ENCODE measurements at regions not wholly inside any gene's neighbourhood (a gene's known extent, or its start where the extent isn't known, plus 50 kb on each side); places are given as distances from the start of the nearest gene placed in this dataset.

- H3K36me3 ChIP-seq (ENCODE audit: control insufficient read depth, insufficient read depth, low read length), result no peaks in the 10 kb centered on the region
- no peaks in the 10 kb centered on the region for H4K20me1 ChIP-seq (ENCODE audit: control insufficient read depth, extremely low read depth, insufficient read depth, low read length)
- no peak overlapping the region for H2AFZ ChIP-seq (ENCODE audit: low read length)
- no peaks in the 10 kb centered on the region for H3K9me3 ChIP-seq (ENCODE audit: control insufficient read depth, insufficient read depth, low read depth, low read length)
- H3K27ac ChIP-seq (ENCODE audit: insufficient read depth, low read length), result no peak overlapping the region
- H3K4me2 ChIP-seq (ENCODE audit: extremely low read depth, insufficient read depth, low read length), result no peak overlapping the region
- DNase-seq (ENCODE audit: low read depth in 2 of 2), result no peak
- no peak overlapping the region for H3K4me3 ChIP-seq (replicated peaks in 1 of 4; ENCODE audit: control extremely low read depth in 1 of 4, insufficient read depth in 1 of 4, low read depth in 3 of 4, low read length in 4 of 4)
- no peak overlapping the region for H3K9ac ChIP-seq (ENCODE audit: insufficient read depth, low read length)
- peaks cover 7% of the 10 kb centered on the region for H3K4me1 ChIP-seq (ENCODE audit: control insufficient read depth, extremely low read depth, insufficient read depth, low read length)
- no peaks in the 10 kb centered on the region for H3K79me2 ChIP-seq (ENCODE audit: control insufficient read depth, insufficient read depth, low read length)
- no peak for TF ChIP-seq EZH2 (IDR thresholded peaks at IDR 0.05; ENCODE audit: low read length, missing control alignments)
- no peak for TF ChIP-seq CTCF (conservative IDR thresholded peaks at IDR 0.05 in 1 of 2, IDR thresholded peaks at IDR 0.05 in 1 of 2; ENCODE audit: low read depth in 1 of 2, low read length in 2 of 2)
- no peaks in the 10 kb centered on the region for H3K27me3 ChIP-seq (ENCODE audit: control insufficient read depth, insufficient read depth, low read length)
Measured at GRCh38 chr4:86498863-86499166, 95.3 kb upstream of the PTPN13 start.

GRCh38 chr4:86500527-86500926, 93.6 kb upstream of the PTPN13 start:
- Histone ChIP-seq H3K27me3 (ENCODE audit: control insufficient read depth, insufficient read depth, low read length) (no peaks in the 10 kb centered on the region), H3K4me1 (ENCODE audit: control insufficient read depth, extremely low read depth, insufficient read depth, low read length) (peaks cover 7% of the 10 kb centered on the region), H3K4me2 (ENCODE audit: extremely low read depth, insufficient read depth, low read length) (no peak overlapping the region), H3K36me3 (ENCODE audit: control insufficient read depth, insufficient read depth, low read length) (no peaks in the 10 kb centered on the region), H3K79me2 (ENCODE audit: control insufficient read depth, insufficient read depth, low read length) (no peaks in the 10 kb centered on the region), H3K9me3 (ENCODE audit: control insufficient read depth, insufficient read depth, low read depth, low read length) (no peaks in the 10 kb centered on the region), H3K9ac (ENCODE audit: insufficient read depth, low read length) (no peak overlapping the region), H3K4me3 (replicated peaks in 1 of 4; ENCODE audit: control extremely low read depth in 1 of 4, insufficient read depth in 1 of 4, low read depth in 3 of 4, low read length in 4 of 4) (no peak overlapping the region), H3K27ac (ENCODE audit: insufficient read depth, low read length) (no peak overlapping the region), H4K20me1 (ENCODE audit: control insufficient read depth, extremely low read depth, insufficient read depth, low read length) (no peaks in the 10 kb centered on the region), H2AFZ (ENCODE audit: low read length) (no peak overlapping the region)
- TF ChIP-seq CTCF (conservative IDR thresholded peaks at IDR 0.05 in 1 of 2, IDR thresholded peaks at IDR 0.05 in 1 of 2; ENCODE audit: low read depth in 1 of 2, low read length in 2 of 2) (no peak), EZH2 (IDR thresholded peaks at IDR 0.05; ENCODE audit: low read length, missing control alignments) (no peak)
- DNase-seq (ENCODE audit: low read depth in 2 of 2), result no peak

- Histone ChIP-seq H3K4me3 (replicated peaks in 1 of 4; ENCODE audit: control extremely low read depth in 1 of 4, insufficient read depth in 1 of 4, low read depth in 3 of 4, low read length in 4 of 4) (no peak overlapping the region), H3K9ac (ENCODE audit: insufficient read depth, low read length) (no peak overlapping the region), H3K79me2 (ENCODE audit: control insufficient read depth, insufficient read depth, low read length) (no peaks in the 10 kb centered on the region), H3K4me2 (ENCODE audit: extremely low read depth, insufficient read depth, low read length) (no peak overlapping the region), H3K4me1 (ENCODE audit: control insufficient read depth, extremely low read depth, insufficient read depth, low read length) (peaks cover 9% of the 10 kb centered on the region), H3K27me3 (ENCODE audit: control insufficient read depth, insufficient read depth, low read length) (no peaks in the 10 kb centered on the region), H3K36me3 (ENCODE audit: control insufficient read depth, insufficient read depth, low read length) (no peaks in the 10 kb centered on the region), H4K20me1 (ENCODE audit: control insufficient read depth, extremely low read depth, insufficient read depth, low read length) (no peaks in the 10 kb centered on the region), H2AFZ (ENCODE audit: low read length) (no peak overlapping the region), H3K27ac (ENCODE audit: insufficient read depth, low read length) (no peak overlapping the region), H3K9me3 (ENCODE audit: control insufficient read depth, insufficient read depth, low read depth, low read length) (no peaks in the 10 kb centered on the region)
- TF ChIP-seq EZH2 (IDR thresholded peaks at IDR 0.05; ENCODE audit: low read length, missing control alignments) (no peak), CTCF (conservative IDR thresholded peaks at IDR 0.05 in 1 of 2, IDR thresholded peaks at IDR 0.05 in 1 of 2; ENCODE audit: low read depth in 1 of 2, low read length in 2 of 2) (no peak)
- DNase-seq (ENCODE audit: low read depth in 2 of 2), result no peak
Measured at GRCh38 chr4:86502081-86502480, 92.0 kb upstream of the PTPN13 start.
